Panc1 (cell line): ENCODE measurements at regions not wholly inside any gene's neighbourhood (a gene's known extent, or its start where the extent isn't known, plus 50 kb on each side); places are given as distances from the start of the nearest gene placed in this dataset.

Source experiments
- ATAC-seq: fragments of 200-7000 bp; cut with Tn5 transposase; 2 replicates; pipeline ENCODE4 v1.9.1; 2020; ENCODE audit warnings: mild to moderate bottlenecking, moderate library complexity
- BruUV-seq: library from RNA; stranded (reverse); fragments of 400-500 nt; replicated peaks from 2 replicates; lab custom pipeline; 2021; lab: Mats Ljungman, UMichigan
- CTCF ChIA-PET: fragments of 300-600 bp; sonication (Branson Sonifier 250); formaldehyde crosslinking; loops from one replicate; lab custom pipeline; 2022; ENCODE audit warnings: antibody characterized with exemption; lab: Charles Lee
- POLR2A ChIA-PET: fragments of 300-600 bp; sonication (Branson Sonifier 250); formaldehyde crosslinking; loops from one replicate; lab custom pipeline; 2022; ENCODE audit warnings: antibody characterized with exemption; lab: Charles Lee
- DNase-seq: peaks from one replicate; pipeline ENCODE4 v3.0.0-alpha.2; 2010; ENCODE audit warnings: low read depth, low spot score
- H3K27ac ChIP-seq: 2 replicates; pipeline ENCODE4 v1.5.1; 2011; ENCODE audit warnings: mild to moderate bottlenecking, low read length, inconsistent platforms
- H3K27me3 ChIP-seq: fragments of 200-500 bp; sonication (Bioruptor generic); 2 replicates; pipeline ENCODE4 v1.6.0; 2014; ENCODE audit warnings: low read length, inconsistent platforms; ENCODE audit not compliant: control insufficient read depth, insufficient read depth
- H3K36me3 ChIP-seq: fragments of 200-500 bp; sonication (Bioruptor generic); 2 replicates; pipeline ENCODE4 v1.5.1; 2014; ENCODE audit warnings: inconsistent platforms, mild to moderate bottlenecking, low read length, moderate library complexity; ENCODE audit not compliant: control insufficient read depth, insufficient read depth
- H3K4me1 ChIP-seq: 2 replicates; pipeline ENCODE4 v1.5.1; 2011; ENCODE audit warnings: inconsistent platforms, mild to moderate bottlenecking, low read length, moderate library complexity; ENCODE audit not compliant: control insufficient read depth, insufficient read depth
- H3K4me3 ChIP-seq, 2 experiments: 2 replicates each; pipeline ENCODE4 v1.5.1; 2011 to 2012; ENCODE audit warnings: low read depth in 2 of 2, low read length in 2 of 2, mild to moderate bottlenecking in 2 of 2, inconsistent platforms in 1 of 2, moderate library complexity in 1 of 2
- H3K9me3 ChIP-seq: fragments of 200-500 bp; sonication (Bioruptor generic); 2 replicates; pipeline ENCODE4 v1.5.1; 2014; ENCODE audit warnings: low read depth, mild to moderate bottlenecking, inconsistent platforms, low read length, moderate library complexity; ENCODE audit not compliant: control insufficient read depth, insufficient read depth
- POLR2AphosphoS5 ChIP-seq: IDR thresholded peaks from 2 replicates; pipeline ENCODE4 v1.6.1; 2012; ENCODE audit warnings: mild to moderate bottlenecking, low read depth, low read length, moderate library complexity
- SIN3A ChIP-seq: IDR thresholded peaks from 2 replicates; pipeline ENCODE4 v1.6.1; 2012; ENCODE audit warnings: low read depth, mild to moderate bottlenecking, low read length, moderate library complexity, borderline replicate concordance; ENCODE audit not compliant: insufficient read depth
- TCF7L2 ChIP-seq: IDR thresholded peaks from 2 replicates; pipeline ENCODE4 v1.6.1; 2011; ENCODE audit warnings: mild to moderate bottlenecking, low read depth, low read length, inconsistent platforms
- in situ Hi-C: cut with HindIII; loops from 2 replicates; pipeline ENCODE4 v1.10.0; 2016; ENCODE audit warnings: low sequenced_read_pairs, low pct_unique_long_range_greater_than_20kb
- intact Hi-C: fragments of 100-400 bp; cut with micrococcal nuclease; formaldehyde crosslinking; loops from one replicate; pipeline ENCODE4 v1.10.0; 2022; ENCODE audit not compliant: unreplicated experiment
- TF ChIP-seq, protein P1 (sequence below), 2 experiments: IDR thresholded peaks; 2 replicates each; pipeline ENCODE4 v1.6.1; 2011 to 2012; ENCODE audit warnings: low read depth in 2 of 2, control low read depth in 1 of 2, low read length in 1 of 2, mild to moderate bottlenecking in 1 of 2, moderate library complexity in 1 of 2; ENCODE audit not compliant: insufficient read depth in 1 of 2
- TF ChIP-seq, protein P2 (sequence below): fragments of 450-650 bp; IDR thresholded peaks from 2 replicates; pipeline ENCODE4 v1.5.1; 2017; ENCODE audit warnings: mild to moderate bottlenecking

DNA sequence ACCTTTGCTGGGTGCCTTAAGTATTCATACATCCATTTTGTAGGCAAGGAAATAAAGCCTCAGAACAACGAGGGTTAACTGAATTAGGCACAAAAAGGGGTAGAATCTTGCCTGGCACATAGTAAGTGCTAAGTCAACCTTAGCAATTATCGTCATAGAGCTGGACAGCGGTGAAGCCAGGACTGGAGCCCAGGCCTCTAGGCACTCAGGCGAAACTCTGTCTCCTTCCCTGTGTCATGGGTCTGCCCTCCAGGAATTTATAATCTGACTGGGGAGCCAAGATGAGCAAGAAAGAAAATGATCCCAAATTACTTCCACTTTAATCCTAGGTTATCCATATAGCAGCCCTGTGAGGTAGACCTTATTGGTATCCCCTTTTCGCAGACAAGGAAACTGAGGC lies 61.4 kb downstream of the KATNIP start:
- H3K27ac ChIP-seq, result no peak overlapping the region
- DNase-seq (no peak), ATAC-seq (no peak)
- intact Hi-C loops (no loop called here), in situ Hi-C loops (no loop called here)
- TF ChIP-seq POLR2AphosphoS5, result no peak
- TF ChIP-seq SIN3A, result no peak
- TF ChIP-seq, protein P1, sequence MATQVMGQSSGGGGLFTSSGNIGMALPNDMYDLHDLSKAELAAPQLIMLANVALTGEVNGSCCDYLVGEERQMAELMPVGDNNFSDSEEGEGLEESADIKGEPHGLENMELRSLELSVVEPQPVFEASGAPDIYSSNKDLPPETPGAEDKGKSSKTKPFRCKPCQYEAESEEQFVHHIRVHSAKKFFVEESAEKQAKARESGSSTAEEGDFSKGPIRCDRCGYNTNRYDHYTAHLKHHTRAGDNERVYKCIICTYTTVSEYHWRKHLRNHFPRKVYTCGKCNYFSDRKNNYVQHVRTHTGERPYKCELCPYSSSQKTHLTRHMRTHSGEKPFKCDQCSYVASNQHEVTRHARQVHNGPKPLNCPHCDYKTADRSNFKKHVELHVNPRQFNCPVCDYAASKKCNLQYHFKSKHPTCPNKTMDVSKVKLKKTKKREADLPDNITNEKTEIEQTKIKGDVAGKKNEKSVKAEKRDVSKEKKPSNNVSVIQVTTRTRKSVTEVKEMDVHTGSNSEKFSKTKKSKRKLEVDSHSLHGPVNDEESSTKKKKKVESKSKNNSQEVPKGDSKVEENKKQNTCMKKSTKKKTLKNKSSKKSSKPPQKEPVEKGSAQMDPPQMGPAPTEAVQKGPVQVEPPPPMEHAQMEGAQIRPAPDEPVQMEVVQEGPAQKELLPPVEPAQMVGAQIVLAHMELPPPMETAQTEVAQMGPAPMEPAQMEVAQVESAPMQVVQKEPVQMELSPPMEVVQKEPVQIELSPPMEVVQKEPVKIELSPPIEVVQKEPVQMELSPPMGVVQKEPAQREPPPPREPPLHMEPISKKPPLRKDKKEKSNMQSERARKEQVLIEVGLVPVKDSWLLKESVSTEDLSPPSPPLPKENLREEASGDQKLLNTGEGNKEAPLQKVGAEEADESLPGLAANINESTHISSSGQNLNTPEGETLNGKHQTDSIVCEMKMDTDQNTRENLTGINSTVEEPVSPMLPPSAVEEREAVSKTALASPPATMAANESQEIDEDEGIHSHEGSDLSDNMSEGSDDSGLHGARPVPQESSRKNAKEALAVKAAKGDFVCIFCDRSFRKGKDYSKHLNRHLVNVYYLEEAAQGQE (IDR thresholded peaks at IDR 0.05; ENCODE audit: insufficient read depth in 1 of 2, low read depth in 2 of 2, low read length in 1 of 2), result no peak
- TF ChIP-seq, protein P2, sequence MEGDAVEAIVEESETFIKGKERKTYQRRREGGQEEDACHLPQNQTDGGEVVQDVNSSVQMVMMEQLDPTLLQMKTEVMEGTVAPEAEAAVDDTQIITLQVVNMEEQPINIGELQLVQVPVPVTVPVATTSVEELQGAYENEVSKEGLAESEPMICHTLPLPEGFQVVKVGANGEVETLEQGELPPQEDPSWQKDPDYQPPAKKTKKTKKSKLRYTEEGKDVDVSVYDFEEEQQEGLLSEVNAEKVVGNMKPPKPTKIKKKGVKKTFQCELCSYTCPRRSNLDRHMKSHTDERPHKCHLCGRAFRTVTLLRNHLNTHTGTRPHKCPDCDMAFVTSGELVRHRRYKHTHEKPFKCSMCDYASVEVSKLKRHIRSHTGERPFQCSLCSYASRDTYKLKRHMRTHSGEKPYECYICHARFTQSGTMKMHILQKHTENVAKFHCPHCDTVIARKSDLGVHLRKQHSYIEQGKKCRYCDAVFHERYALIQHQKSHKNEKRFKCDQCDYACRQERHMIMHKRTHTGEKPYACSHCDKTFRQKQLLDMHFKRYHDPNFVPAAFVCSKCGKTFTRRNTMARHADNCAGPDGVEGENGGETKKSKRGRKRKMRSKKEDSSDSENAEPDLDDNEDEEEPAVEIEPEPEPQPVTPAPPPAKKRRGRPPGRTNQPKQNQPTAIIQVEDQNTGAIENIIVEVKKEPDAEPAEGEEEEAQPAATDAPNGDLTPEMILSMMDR, result no peak
- no peak for TF ChIP-seq TCF7L2
- no peaks in the 10 kb centered on the region for H3K36me3 ChIP-seq
- no peaks in the 10 kb centered on the region for H3K27me3 ChIP-seq
- H3K4me3 ChIP-seq, result no peak overlapping the region
- no TSS peak for BruUV-seq
- H3K9me3 ChIP-seq, result no peaks in the 10 kb centered on the region
- ChIA-PET CTCF (no interaction called here), POLR2A (no interaction called here)
- no peaks in the 10 kb centered on the region for H3K4me1 ChIP-seq

DNA sequence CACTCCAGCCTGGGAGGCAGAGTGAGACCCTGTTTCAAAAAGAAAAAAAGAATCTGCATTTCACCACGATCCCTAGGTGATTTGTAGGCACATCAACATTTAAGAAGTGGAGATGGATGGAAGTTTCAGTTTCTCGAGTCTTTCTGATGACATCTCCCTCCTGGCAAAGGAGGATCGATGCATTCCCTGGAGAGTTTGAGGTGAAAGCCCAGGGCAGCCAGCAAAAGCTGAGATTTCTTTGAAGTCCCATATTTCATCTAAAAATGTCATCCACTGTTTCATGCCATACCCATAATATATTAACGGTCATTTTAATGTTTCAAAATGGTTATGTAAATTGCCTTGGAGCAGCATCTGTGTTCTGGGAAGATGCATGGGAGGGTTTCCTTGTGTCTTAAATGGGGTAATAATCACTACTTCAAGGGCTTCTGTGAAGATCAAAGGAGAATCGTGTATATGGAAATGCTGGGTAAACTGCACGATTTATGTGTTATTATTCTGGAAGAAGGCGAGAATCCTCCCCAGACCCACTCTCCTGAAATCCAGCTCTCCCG lies 63.4 kb downstream of the KATNIP start:
- TF ChIP-seq, protein P2, result no peak
- TF ChIP-seq TCF7L2, result no peak
- TF ChIP-seq, protein P1 (IDR thresholded peaks at IDR 0.05; ENCODE audit: insufficient read depth in 1 of 2, low read depth in 2 of 2, low read length in 1 of 2), result no peak
- TF ChIP-seq SIN3A, result no peak
- no peak for TF ChIP-seq POLR2AphosphoS5
- BruUV-seq, result no TSS peak
- Histone ChIP-seq H3K27ac (no peak overlapping the region), H3K4me1 (no peaks in the 10 kb centered on the region), H3K27me3 (no peaks in the 10 kb centered on the region), H3K36me3 (no peaks in the 10 kb centered on the region), H3K4me3 (no peak overlapping the region), H3K9me3 (no peaks in the 10 kb centered on the region)
- POLR2A ChIA-PET, result no interaction called here
- in situ Hi-C loops (no loop called here), intact Hi-C loops (no loop called here)
- DNase-seq, result no peak
- CTCF ChIA-PET, result no interaction called here
- no peak for ATAC-seq
